Peyer's patch (tissue), 4 donors: ENCODE measurements at regions not wholly inside any gene's neighbourhood (a gene's known extent, or its start where the extent isn't known, plus 50 kb on each side); places are given as distances from the start of the nearest gene placed in this dataset.

ENCODE experiments used
- POLR2A ChIP-seq, 2 donors: fragments of 450-650 bp; IDR thresholded peaks; one replicate each; pipeline ENCODE4 v1.5.1; 2017; ENCODE audit warnings: antibody characterized with exemption in 2 of 2, mild to moderate bottlenecking in 2 of 2, moderate library complexity in 2 of 2
- TF ChIP-seq, protein P1 (sequence below), 6 experiments: fragments of 450-650 bp in 4 of 6; fragments of 200-600 bp in 2 of 6; sonication (generic) in 1 of 6; IDR thresholded peaks; one replicate each; pipeline ENCODE4 v1.5.1; 2017 to 2019; ENCODE audit warnings: antibody characterized with exemption in 6 of 6, mild to moderate bottlenecking in 3 of 6, moderate library complexity in 1 of 6

DNA sequence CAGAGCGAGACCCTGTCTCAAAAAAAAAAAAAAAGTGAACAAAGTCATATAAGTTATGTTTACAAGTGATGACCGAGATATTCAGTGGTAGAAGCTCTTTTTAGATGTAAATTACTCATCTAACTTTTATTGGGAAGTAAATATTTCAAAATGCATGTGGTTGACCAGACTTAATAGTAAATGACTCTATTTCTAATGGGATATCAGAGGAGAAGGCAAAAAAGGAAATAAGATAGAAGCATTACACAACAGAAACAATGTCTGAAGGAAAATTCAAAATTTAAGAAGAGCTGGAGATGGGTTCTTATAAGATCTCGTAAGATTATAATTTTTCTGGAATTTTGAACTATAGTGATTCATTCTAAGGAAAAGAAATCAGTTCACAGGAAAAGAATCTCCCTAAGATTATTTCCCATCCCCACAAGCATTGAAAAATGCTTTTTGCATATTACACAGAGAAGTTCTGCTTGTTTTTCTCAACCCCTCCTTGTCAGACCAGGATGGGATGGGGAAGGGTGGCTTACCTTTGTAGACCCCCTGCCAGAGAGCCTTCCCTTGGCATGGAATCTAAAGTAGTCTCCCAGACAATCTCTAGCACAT is 63.1 kb upstream of the STK38L start:
- TF ChIP-seq, protein P1, sequence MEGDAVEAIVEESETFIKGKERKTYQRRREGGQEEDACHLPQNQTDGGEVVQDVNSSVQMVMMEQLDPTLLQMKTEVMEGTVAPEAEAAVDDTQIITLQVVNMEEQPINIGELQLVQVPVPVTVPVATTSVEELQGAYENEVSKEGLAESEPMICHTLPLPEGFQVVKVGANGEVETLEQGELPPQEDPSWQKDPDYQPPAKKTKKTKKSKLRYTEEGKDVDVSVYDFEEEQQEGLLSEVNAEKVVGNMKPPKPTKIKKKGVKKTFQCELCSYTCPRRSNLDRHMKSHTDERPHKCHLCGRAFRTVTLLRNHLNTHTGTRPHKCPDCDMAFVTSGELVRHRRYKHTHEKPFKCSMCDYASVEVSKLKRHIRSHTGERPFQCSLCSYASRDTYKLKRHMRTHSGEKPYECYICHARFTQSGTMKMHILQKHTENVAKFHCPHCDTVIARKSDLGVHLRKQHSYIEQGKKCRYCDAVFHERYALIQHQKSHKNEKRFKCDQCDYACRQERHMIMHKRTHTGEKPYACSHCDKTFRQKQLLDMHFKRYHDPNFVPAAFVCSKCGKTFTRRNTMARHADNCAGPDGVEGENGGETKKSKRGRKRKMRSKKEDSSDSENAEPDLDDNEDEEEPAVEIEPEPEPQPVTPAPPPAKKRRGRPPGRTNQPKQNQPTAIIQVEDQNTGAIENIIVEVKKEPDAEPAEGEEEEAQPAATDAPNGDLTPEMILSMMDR (IDR thresholded peaks at IDR 0.05), result no peak
- TF ChIP-seq POLR2A (IDR thresholded peaks at IDR 0.05), result no peak
